ENCODE measurements at regions not wholly inside any gene's neighbourhood (a gene's known extent, or its start where the extent isn't known, plus 50 kb on each side); places are given as distances from the start of the nearest gene placed in this dataset.

DNA sequence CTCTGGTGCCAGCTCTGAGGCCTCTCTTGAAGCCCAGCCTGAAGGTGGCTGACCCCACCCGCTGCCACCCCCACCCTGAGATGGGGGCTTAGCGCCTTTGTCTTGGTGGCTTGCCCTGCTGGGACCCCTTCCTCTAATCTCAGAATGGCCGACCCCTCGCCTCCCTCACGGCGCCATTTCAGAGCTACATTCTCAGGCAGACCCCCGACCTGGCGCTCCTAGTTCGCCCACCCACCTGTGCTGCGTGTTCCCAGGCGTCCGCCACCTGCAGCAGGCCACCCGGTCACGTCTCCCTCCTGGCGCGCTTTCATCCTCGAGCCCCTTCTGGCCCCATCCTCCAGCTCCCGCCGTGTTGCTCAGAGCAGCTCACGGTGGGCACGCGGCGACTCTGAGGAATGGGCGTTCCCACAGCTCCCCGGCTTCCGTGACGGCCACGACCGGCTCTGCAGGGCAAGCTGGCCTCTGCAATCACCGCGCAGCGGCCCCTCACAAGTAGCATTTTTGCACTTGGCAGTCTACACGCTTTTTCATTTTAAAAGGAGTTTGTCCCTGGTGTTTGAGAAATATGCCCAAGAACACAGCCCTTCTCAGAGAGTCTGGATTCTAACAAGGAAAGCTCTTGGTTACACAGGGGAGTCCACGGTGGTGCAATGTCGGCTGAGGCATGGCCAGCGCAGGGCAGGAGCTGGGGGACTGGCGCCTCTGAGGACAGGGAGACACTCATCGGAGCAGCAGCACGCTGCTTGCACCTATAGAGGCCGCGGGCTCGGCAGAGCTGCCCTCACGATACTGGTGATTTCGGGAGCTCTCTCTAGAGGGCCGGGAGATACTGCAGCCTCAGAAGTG lies 105.7 kb upstream of the C14orf180 start:
- H3K27me3 ChIP-seq (ENCODE audit: control insufficient read depth, insufficient read depth, low read length), result no peaks in the 10 kb centered on the region
- DNase-seq (peak in 1 of 5 donors; percentile 10), FAIRE-seq (no peak)
- no peak overlapping the region for H3K4me3 ChIP-seq (ENCODE audit: low read length in 3 of 3)
- TF ChIP-seq, protein P1, sequence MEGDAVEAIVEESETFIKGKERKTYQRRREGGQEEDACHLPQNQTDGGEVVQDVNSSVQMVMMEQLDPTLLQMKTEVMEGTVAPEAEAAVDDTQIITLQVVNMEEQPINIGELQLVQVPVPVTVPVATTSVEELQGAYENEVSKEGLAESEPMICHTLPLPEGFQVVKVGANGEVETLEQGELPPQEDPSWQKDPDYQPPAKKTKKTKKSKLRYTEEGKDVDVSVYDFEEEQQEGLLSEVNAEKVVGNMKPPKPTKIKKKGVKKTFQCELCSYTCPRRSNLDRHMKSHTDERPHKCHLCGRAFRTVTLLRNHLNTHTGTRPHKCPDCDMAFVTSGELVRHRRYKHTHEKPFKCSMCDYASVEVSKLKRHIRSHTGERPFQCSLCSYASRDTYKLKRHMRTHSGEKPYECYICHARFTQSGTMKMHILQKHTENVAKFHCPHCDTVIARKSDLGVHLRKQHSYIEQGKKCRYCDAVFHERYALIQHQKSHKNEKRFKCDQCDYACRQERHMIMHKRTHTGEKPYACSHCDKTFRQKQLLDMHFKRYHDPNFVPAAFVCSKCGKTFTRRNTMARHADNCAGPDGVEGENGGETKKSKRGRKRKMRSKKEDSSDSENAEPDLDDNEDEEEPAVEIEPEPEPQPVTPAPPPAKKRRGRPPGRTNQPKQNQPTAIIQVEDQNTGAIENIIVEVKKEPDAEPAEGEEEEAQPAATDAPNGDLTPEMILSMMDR (IDR thresholded peaks at IDR 0.05; ENCODE audit: borderline replicate concordance, extremely low read depth, insufficient read depth), result no peak
- H3K4me1 ChIP-seq (ENCODE audit: control insufficient read depth in 2 of 3, insufficient read depth in 2 of 3, low read depth in 1 of 3, low read length in 3 of 3), result no peaks in the 10 kb centered on the region
- no peak overlapping the region for H3K27ac ChIP-seq (ENCODE audit: low read depth in 2 of 2, low read length in 2 of 2)
- no peak overlapping the region for H3K9ac ChIP-seq (ENCODE audit: low read length in 3 of 3)
- H3K9me3 ChIP-seq (ENCODE audit: control insufficient read depth in 2 of 3, insufficient read depth in 1 of 3, low read length in 3 of 3), result no peaks in the 10 kb centered on the region
- H3K36me3 ChIP-seq (ENCODE audit: control insufficient read depth in 2 of 3, insufficient read depth in 3 of 3, low read length in 3 of 3), result no peaks in the 10 kb centered on the region
- intact Hi-C loops (cut with DNase I), result no loop called here

DNA sequence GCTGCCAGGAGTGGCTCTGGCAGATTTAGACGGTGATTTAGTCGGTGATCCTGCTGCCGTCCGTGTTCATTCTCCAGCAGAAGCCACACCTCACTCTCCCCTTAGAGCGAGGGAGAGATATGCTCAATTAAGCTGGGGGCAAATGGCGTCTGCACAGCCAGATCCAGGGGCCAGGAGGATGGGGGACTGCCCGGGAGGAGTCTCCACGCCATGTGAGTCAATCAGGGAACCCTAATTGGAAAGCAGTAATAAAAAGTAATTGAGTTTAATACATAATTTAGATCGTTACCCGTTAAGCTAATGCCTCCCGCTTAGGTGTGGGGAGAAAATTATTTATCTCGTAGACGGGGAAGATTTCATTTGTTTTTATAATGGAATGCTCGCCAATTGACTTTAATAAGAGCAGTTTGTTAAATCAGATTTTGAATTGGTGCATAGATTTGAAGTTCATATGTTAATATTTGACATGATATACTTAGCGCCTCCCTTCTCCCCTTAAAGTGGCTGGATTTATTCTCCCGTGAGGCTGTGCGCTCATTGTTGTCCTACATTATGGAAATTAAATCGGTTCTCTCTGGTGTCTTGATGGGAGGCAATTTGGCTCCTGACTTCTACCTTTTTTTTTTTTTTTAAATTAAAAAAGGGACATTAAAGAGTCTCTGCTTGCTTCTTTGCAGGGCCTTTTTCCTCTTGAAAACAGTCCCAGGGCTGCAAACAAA lies 104.9 kb upstream of the C14orf180 start:
- H3K27me3 ChIP-seq (ENCODE audit: control insufficient read depth, insufficient read depth, low read length), result no peaks in the 10 kb centered on the region
- DNase-seq (no peak), FAIRE-seq (no peak)
- no peaks in the 10 kb centered on the region for H3K9me3 ChIP-seq (ENCODE audit: control insufficient read depth in 2 of 3, insufficient read depth in 1 of 3, low read length in 3 of 3)
- intact Hi-C loops (cut with DNase I), result no loop called here
- H3K27ac ChIP-seq (ENCODE audit: low read depth in 2 of 2, low read length in 2 of 2), result no peak overlapping the region
- TF ChIP-seq, protein P1 (IDR thresholded peaks at IDR 0.05; ENCODE audit: borderline replicate concordance, extremely low read depth, insufficient read depth), result no peak
- H3K4me1 ChIP-seq (ENCODE audit: control insufficient read depth in 2 of 3, insufficient read depth in 2 of 3, low read depth in 1 of 3, low read length in 3 of 3), result no peaks in the 10 kb centered on the region
- H3K9ac ChIP-seq (ENCODE audit: low read length in 3 of 3), result no peak overlapping the region
- H3K36me3 ChIP-seq (ENCODE audit: control insufficient read depth in 2 of 3, insufficient read depth in 3 of 3, low read length in 3 of 3), result no peaks in the 10 kb centered on the region
- H3K4me3 ChIP-seq (ENCODE audit: low read length in 3 of 3), result no peak overlapping the region

DNA sequence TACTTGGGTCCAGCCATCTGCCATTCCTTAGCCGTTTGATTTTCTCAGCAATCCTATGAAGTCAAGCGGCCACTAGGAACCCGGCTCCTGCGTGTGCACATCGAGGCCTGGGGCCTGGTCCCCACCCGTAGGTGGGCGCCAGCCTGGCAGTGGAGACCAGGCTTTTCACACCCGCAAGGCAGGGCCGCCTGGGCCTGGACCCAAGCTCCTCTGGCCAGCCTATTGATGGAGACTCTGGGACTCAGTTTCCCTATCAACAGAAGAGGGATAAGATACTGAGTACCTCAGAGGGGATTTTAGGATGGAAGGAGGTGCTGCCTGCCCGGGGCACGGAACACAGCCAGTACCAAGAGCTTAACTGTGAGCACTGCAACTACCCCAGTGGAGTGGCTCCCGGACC lies 104.3 kb upstream of the C14orf180 start:
- intact Hi-C loops (cut with DNase I), result no loop called here

More for the DNA sequence above, 104.3 kb upstream of the C14orf180 start:
- DNase-seq, result no peak
- no peak overlapping the region for H3K9ac ChIP-seq (ENCODE audit: low read length in 3 of 3)
- H3K4me1 ChIP-seq (ENCODE audit: control insufficient read depth in 2 of 3, insufficient read depth in 2 of 3, low read depth in 1 of 3, low read length in 3 of 3), result no peaks in the 10 kb centered on the region
- no peaks in the 10 kb centered on the region for H3K36me3 ChIP-seq (ENCODE audit: control insufficient read depth in 2 of 3, insufficient read depth in 3 of 3, low read length in 3 of 3)
- H3K4me3 ChIP-seq (ENCODE audit: low read length in 3 of 3), result no peak overlapping the region
- TF ChIP-seq, protein P1 (IDR thresholded peaks at IDR 0.05; ENCODE audit: borderline replicate concordance, extremely low read depth, insufficient read depth), result no peak
- H3K9me3 ChIP-seq (ENCODE audit: control insufficient read depth in 2 of 3, insufficient read depth in 1 of 3, low read length in 3 of 3), result no peaks in the 10 kb centered on the region
- no peak overlapping the region for H3K27ac ChIP-seq (ENCODE audit: low read depth in 2 of 2, low read length in 2 of 2)
- FAIRE-seq, result no peak
- H3K27me3 ChIP-seq (ENCODE audit: control insufficient read depth, insufficient read depth, low read length), result no peaks in the 10 kb centered on the region
